ENCODE measurements at regions not wholly inside any gene's neighbourhood (a gene's known extent, or its start where the extent isn't known, plus 50 kb on each side); places are given as distances from the start of the nearest gene placed in this dataset.
"Not testable (repeated sequence)": the region's sequence is repeated elsewhere in the genome, so short reads cannot be mapped to it uniquely, and the experiment has no call there.

DNA sequence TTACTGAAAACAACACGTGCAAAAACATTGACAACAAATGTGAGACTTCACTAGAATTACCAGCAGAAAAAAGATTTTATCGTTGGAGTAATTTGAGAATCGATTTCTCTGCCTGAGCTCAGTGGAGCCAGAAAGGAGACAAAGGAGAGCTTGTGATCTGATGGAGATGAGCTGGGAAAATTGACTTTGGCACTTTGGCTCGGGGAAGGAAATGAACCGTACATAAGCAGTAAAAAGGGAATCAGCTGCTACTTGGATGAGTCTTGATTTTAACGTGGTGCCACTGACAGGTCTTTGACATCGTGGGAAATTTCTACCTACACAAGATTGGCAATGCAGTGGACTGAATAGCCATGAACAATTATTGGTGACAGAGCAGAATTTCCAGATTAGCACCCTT lies 244.7 kb upstream of the RPS23 start:
- Histone ChIP-seq H3K9me3 (no peaks in the 10 kb centered on the region), H3K4me3 (no peak overlapping the region), H3K27me3 (ENCODE audit: low read depth) (no peaks in the 10 kb centered on the region), H3K4me1 (no peaks in the 10 kb centered on the region), H3K36me3 (replicated peaks) (no peaks in the 10 kb centered on the region)
- in situ Hi-C loops (cut with MboI; ENCODE audit: low sequenced_read_pairs): no loop called here
- no peak for DNase-seq (ENCODE audit: low spot score in 2 of 2)

DNA sequence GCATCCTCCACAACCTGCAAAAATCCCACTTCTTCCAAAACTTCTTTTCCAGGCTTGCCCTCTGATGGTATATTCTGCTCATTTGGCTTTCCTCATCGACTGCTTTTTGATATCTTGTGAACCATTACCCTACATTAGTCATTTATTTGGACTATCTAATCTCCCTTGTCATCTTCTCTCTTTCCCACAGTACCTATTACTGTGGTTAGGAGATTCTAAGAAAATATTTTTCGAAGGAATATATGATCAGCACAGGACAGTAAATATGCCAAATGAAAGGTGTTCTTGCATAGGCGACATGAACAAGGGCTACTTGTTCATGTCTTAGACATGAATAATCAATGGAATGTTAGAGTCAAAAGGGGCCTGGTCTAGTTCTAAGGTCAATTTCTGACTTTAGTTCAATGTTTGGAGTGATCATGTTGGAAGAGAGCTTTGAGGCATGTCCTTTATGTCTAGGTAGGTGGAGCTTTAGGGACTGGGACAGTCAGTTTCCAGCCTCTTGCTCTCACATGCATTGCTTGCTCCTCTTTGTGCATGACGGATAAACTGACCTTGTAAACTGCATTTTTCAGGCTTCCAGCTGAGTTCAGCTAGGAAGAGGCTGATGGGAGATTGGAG lies 243.4 kb upstream of the RPS23 start:
- no peaks in the 10 kb centered on the region for H3K9me3 ChIP-seq
- in situ Hi-C loops (cut with MboI; ENCODE audit: low sequenced_read_pairs): no loop called here
- H3K4me1 ChIP-seq: no peaks in the 10 kb centered on the region
- DNase-seq (ENCODE audit: low spot score in 2 of 2): no peak
- H3K36me3 ChIP-seq (replicated peaks): no peaks in the 10 kb centered on the region
- no peaks in the 10 kb centered on the region for H3K27me3 ChIP-seq (ENCODE audit: low read depth)
- H3K4me3 ChIP-seq: no peak overlapping the region

DNA sequence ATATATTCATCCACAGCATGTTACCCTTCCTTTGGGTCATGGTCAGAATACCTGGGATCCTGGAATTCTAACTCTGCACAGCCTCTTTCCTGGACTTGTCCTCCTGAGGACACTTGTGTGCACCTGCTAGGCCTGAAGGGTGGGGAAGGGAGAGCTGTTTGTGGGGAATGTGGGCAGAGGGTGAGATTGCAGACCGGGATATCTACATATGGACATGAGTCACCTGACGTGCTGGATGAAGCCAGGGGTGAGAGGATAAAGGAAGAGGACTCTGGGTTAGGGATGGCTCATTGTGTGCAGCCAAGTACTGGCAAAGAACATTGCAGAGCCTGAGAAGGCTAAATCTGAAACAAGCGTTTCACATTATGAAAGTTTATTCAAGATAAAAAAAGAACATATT lies 241.4 kb upstream of the RPS23 start:
- no peaks in the 10 kb centered on the region for H3K27me3 ChIP-seq (ENCODE audit: low read depth)
- H3K36me3 ChIP-seq (replicated peaks): no peaks in the 10 kb centered on the region
- in situ Hi-C loops (cut with MboI; ENCODE audit: low sequenced_read_pairs): no loop called here
- H3K9me3 ChIP-seq: no peaks in the 10 kb centered on the region
- no peaks in the 10 kb centered on the region for H3K4me1 ChIP-seq
- no peak overlapping the region for H3K4me3 ChIP-seq
- no peak for DNase-seq (ENCODE audit: low spot score in 2 of 2)

DNA sequence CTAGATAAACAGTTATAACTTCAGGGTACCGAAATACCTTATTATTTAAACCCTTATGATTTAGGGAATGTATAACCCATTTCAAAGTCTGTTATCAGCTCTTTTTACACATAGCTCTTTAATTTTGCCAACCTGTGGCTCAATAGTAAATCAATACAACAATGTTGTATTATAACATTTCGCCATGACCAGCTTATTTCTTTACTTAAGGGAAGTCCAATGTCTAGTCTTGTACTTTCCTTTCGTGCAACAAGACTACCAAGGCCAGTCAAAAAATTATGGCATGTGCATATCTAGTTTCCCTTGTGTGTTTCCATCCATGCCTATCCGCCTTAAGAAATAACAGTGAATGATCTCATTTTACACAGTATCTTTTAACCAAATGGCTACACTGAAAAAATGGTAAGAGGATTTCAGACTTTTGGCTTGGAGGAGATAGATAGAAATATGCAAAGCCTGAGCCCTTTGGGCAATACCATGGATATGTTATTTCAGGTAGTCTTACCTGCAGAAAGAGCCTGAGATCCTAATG lies 239.5 kb upstream of the RPS23 start:
- no peaks in the 10 kb centered on the region for H3K4me1 ChIP-seq
- H3K9me3 ChIP-seq: no peaks in the 10 kb centered on the region
- DNase-seq (ENCODE audit: low spot score in 2 of 2): no peak
- in situ Hi-C loops (cut with MboI; ENCODE audit: low sequenced_read_pairs): no loop called here
- H3K36me3 ChIP-seq (replicated peaks): no peaks in the 10 kb centered on the region
- H3K27me3 ChIP-seq (ENCODE audit: low read depth): no peaks in the 10 kb centered on the region
- no peak overlapping the region for H3K4me3 ChIP-seq

DNA sequence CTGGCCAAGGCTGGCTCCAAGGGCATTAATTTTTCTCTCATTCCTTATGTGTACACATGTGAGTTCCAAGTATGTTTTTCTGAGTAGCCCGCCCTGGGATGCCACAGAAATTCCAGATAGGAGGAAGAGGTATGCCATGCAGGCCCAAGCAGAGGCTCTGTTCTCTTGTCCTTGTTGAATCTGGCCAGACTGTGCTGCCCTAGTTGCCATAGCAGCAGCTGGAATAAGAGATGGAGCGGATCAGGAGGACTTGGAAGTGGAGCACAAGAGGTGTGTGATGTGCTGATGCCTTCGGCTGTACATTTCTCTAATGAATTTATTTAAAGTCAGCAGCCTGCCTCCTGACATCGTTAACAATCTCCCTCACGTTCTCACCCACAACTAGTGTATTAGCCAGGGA lies 235.6 kb upstream of the RPS23 start:
- Histone ChIP-seq H3K4me3 (no peak overlapping the region), H3K27me3 (ENCODE audit: low read depth) (no peaks in the 10 kb centered on the region), H3K36me3 (replicated peaks) (no peaks in the 10 kb centered on the region), H3K4me1 (no peaks in the 10 kb centered on the region), H3K9me3 (no peaks in the 10 kb centered on the region)
- in situ Hi-C loops (cut with MboI; ENCODE audit: low sequenced_read_pairs): no loop called here
- DNase-seq (ENCODE audit: low spot score in 2 of 2): no peak

DNA sequence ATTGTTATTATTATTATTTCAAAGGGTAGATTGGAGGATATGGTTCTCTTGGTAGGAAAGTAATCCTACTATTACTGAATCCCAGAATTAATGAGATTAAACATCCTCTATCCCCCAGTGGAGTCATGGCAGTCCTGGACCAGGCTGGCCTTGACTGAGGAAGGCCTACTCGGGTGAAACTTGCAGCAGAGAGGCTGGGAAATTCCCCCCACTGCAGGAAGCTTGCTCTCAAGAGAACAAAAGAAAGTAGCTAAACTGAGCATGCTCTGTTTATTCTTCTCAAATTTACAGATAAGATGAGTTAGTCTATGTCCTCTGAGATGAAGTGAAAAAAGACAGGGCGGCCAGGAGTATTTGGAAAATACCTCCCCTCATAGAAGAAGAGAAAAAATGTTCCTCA lies 233.9 kb upstream of the RPS23 start:
- Histone ChIP-seq H3K4me1 (no peaks in the 10 kb centered on the region), H3K27me3 (ENCODE audit: low read depth) (no peaks in the 10 kb centered on the region), H3K4me3 (no peak overlapping the region), H3K9me3 (no peaks in the 10 kb centered on the region), H3K36me3 (replicated peaks) (no peaks in the 10 kb centered on the region)
- DNase-seq (ENCODE audit: low spot score in 2 of 2): no peak
- in situ Hi-C loops (cut with MboI; ENCODE audit: low sequenced_read_pairs): no loop called here

DNA sequence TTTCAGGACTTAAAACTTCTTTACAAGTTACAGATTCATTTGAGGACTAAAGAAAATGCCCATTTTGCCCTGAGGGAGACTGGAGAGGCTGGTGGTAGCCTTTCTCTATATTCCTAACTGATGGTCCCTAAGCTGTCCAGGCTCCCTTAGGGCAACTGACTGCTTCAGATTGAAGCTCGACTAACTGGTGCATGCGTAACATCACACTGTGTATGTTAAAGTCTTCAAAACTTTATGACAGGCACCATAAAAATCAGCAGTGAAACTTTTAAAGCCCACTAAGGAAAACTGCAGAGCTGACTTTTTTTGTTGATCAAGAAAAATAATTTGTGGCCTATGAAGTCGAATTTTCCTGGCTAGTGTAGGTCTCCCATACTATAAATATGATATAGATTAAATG lies 233.0 kb upstream of the RPS23 start:
- H3K9me3 ChIP-seq: no peaks in the 10 kb centered on the region
- no peak overlapping the region for H3K4me3 ChIP-seq
- no peaks in the 10 kb centered on the region for H3K36me3 ChIP-seq (replicated peaks)
- no peaks in the 10 kb centered on the region for H3K27me3 ChIP-seq (ENCODE audit: low read depth)
- H3K4me1 ChIP-seq: no peaks in the 10 kb centered on the region
- no peak for DNase-seq (ENCODE audit: low spot score in 2 of 2)
- in situ Hi-C loops (cut with MboI; ENCODE audit: low sequenced_read_pairs): no loop called here

DNA sequence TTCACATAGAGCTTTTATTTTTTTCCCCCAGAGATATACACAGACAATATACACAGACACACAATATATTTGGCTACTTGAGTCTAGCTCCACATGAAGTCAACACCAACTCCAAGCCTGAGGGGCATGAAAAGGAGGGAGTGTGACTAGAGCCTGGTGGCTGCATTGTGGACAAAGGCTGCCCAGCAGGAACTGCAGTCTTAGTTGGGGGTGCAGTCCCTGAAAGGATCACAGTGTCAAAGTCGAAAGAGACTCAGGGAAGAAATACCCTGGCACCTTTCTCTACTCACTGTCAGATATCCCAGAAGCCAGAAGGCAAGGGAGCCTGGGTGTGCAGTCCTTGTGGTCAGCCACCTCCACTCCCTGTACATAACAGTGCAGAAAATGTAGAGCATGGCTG lies 231.6 kb upstream of the RPS23 start:
- no peaks in the 10 kb centered on the region for H3K27me3 ChIP-seq (ENCODE audit: low read depth)
- H3K9me3 ChIP-seq: no peaks in the 10 kb centered on the region
- in situ Hi-C loops (cut with MboI; ENCODE audit: low sequenced_read_pairs): no loop called here
- H3K36me3 ChIP-seq (replicated peaks): no peaks in the 10 kb centered on the region
- no peaks in the 10 kb centered on the region for H3K4me1 ChIP-seq
- no peak for DNase-seq (ENCODE audit: low spot score in 2 of 2)
- no peak overlapping the region for H3K4me3 ChIP-seq

DNA sequence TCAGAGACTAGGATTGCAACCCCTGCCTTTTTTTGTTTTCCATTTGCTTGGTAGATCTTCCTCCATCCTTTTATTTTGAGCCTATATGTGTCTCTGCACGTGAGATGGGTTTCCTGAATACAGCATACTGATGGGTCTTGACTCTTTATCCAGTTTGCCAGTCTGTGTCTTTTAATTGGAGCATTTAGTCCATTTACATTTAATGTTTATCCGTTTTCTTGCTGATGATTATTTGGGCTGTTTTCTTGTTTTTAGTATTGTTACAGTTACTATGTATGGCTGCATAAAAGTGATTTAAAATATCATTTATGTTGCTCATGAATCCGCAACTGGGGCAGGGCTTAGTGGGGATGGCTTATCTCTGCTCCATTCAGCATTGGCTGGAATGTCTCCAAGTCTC lies 228.2 kb upstream of the RPS23 start:
- H3K36me3 ChIP-seq (replicated peaks); H3K4me3 ChIP-seq; H3K27me3 ChIP-seq (ENCODE audit: low read depth); in situ Hi-C loops (cut with MboI; ENCODE audit: low sequenced_read_pairs); H3K9me3 ChIP-seq; H3K4me1 ChIP-seq; DNase-seq (ENCODE audit: low spot score in 2 of 2): not testable (repeated sequence)

DNA sequence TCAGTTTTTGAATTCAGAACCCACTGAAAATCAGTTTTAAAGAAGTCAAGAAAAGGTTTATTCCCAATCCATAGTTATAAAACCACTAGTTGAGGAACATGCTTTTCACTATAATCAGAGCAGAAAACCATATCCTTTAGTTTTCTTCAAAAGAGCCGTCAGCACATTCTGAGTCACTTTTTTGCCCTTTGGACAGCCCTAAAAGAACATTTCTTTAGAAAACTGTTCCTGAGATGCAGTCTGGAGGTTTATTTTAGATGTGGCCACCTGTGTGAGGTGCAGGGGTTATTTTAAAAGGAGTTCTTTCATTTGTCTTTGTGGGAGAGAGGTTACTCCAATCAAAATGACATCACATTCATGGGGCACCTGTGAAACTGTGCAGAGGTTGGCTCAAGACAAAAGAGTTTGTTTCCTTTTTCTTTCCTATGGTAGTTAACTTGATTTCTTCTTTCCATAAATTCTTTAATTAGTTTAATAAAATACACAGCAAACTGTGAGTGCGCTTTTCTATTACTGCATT lies 221.6 kb upstream of the RPS23 start:
- DNase-seq (ENCODE audit: low spot score in 2 of 2): no peak
- Histone ChIP-seq H3K27me3 (ENCODE audit: low read depth) (no peaks in the 10 kb centered on the region), H3K4me1 (no peaks in the 10 kb centered on the region), H3K9me3 (no peaks in the 10 kb centered on the region), H3K4me3 (no peak overlapping the region), H3K36me3 (replicated peaks) (no peaks in the 10 kb centered on the region)
- in situ Hi-C loops (cut with MboI; ENCODE audit: low sequenced_read_pairs): no loop called here

DNA sequence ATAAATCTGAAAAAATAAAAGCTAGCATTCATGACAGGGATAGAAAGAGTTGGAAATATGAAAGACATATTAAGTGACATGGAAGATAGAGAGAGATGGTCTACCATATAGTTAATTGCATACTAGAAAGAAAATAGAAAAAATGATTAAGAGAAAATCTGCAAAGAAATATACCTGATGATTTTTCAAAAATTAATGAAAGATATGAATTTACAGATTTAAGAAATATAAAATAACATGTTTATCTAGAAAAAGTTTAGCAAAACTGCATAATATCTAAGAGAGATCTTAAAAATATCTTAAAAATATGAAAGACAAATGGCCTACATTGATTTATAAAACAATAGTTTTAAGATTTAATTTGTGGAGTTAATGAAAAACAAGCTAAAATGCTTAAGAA lies 219.1 kb upstream of the RPS23 start:
- no peak overlapping the region for H3K4me3 ChIP-seq
- H3K36me3 ChIP-seq (replicated peaks): no peaks in the 10 kb centered on the region
- no peaks in the 10 kb centered on the region for H3K4me1 ChIP-seq
- H3K27me3 ChIP-seq (ENCODE audit: low read depth): no peaks in the 10 kb centered on the region
- no peaks in the 10 kb centered on the region for H3K9me3 ChIP-seq
- in situ Hi-C loops (cut with MboI; ENCODE audit: low sequenced_read_pairs): no loop called here
- no peak for DNase-seq (ENCODE audit: low spot score in 2 of 2)

DNA sequence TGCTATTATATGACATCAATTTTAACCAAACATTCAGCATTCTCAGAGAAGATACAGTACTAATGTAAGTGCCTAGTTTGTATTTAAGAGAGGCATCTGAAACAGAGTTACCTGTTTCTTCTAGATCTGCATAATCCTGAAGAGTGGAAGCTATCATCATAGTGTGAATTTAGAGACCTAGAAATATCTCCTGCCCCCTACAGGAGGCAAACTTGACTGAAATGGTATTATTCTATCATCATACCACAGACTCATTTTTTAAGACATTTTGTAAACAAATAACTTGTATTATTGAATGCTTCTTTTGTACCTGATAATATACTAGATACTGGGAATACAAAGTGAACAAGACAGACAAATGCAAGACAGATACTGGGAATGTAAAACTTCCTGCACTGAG lies 216.8 kb upstream of the RPS23 start:
- in situ Hi-C loops (cut with MboI; ENCODE audit: low sequenced_read_pairs): no loop called here
- Histone ChIP-seq H3K36me3 (replicated peaks) (no peaks in the 10 kb centered on the region), H3K4me3 (no peak overlapping the region), H3K4me1 (no peaks in the 10 kb centered on the region), H3K27me3 (ENCODE audit: low read depth) (no peaks in the 10 kb centered on the region), H3K9me3 (no peaks in the 10 kb centered on the region)
- no peak for DNase-seq (ENCODE audit: low spot score in 2 of 2)

DNA sequence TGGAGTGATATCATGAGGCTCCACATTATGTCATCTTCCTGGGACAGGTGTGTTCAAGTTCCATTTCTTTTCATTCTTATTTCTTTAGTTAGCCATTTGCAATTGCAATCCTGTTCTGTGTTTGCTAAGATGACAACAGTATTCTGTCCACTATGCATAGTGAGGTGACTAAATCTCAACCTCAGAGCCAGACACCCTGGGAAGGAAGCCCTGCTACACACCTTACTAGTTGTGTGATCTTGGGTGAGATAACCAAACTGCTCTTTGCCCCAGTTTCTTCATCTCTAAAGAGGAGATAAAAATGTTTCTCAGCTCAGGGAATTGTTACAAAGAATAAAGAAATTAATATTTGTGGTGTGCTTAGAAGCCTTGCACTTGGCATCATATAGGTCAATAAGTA lies 215.1 kb upstream of the RPS23 start:
- in situ Hi-C loops (cut with MboI; ENCODE audit: low sequenced_read_pairs): no loop called here
- Histone ChIP-seq H3K27me3 (ENCODE audit: low read depth) (no peaks in the 10 kb centered on the region), H3K4me3 (no peak overlapping the region), H3K36me3 (replicated peaks) (no peaks in the 10 kb centered on the region), H3K9me3 (no peaks in the 10 kb centered on the region), H3K4me1 (no peaks in the 10 kb centered on the region)
- DNase-seq (ENCODE audit: low spot score in 2 of 2): no peak

DNA sequence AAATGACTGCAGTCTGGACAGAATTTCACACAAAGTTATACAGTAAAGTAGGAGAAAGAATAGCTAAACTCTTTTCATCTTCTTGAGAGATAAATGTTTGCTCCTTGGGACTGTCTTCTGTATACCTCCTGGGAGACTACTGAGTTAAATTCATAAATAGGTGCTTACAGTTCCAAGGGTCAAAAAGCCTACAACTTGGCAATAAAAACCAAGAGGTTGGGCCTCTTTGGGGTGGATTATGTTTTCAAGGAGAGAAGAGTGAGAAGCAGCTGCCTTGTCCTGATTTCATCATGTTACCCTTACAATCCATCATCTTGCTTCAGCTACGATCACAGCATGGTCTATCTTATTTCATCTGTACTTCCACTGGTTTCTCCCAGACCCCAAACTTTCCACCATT lies 213.2 kb upstream of the RPS23 start:
- H3K36me3 ChIP-seq (replicated peaks): no peaks in the 10 kb centered on the region
- H3K4me1 ChIP-seq: no peaks in the 10 kb centered on the region
- no peak for DNase-seq (ENCODE audit: low spot score in 2 of 2)
- no peaks in the 10 kb centered on the region for H3K27me3 ChIP-seq (ENCODE audit: low read depth)
- in situ Hi-C loops (cut with MboI; ENCODE audit: low sequenced_read_pairs): no loop called here
- H3K9me3 ChIP-seq: no peaks in the 10 kb centered on the region
- H3K4me3 ChIP-seq: no peak overlapping the region

DNA sequence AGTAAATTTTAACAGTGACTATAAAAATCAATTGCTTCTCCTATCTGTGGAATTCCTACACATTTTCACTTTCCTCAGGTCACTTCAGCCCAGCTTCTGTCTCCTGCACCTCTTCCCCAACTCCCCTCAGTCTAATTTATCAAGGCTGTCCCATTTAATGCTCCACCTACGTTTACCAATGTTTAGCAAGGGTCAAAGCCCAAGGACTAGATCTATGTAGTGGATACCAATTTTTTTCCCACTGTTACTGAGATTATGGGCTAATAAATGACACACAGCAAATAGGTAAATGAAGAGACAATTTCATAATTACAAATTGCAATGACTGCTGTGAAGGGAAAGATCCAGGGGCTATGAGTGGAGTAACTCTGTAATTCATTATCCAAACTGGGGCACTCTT lies 211.5 kb upstream of the RPS23 start:
- Histone ChIP-seq H3K36me3 (replicated peaks) (no peaks in the 10 kb centered on the region), H3K4me3 (no peak overlapping the region), H3K4me1 (no peaks in the 10 kb centered on the region), H3K9me3 (no peaks in the 10 kb centered on the region), H3K27me3 (ENCODE audit: low read depth) (no peaks in the 10 kb centered on the region)
- DNase-seq (ENCODE audit: low spot score in 2 of 2): no peak
- in situ Hi-C loops (cut with MboI; ENCODE audit: low sequenced_read_pairs): no loop called here
